ENCODE measurements at regions not wholly inside any gene's neighbourhood (a gene's known extent, or its start where the extent isn't known, plus 50 kb on each side); places are given as distances from the start of the nearest gene placed in this dataset.

DNA sequence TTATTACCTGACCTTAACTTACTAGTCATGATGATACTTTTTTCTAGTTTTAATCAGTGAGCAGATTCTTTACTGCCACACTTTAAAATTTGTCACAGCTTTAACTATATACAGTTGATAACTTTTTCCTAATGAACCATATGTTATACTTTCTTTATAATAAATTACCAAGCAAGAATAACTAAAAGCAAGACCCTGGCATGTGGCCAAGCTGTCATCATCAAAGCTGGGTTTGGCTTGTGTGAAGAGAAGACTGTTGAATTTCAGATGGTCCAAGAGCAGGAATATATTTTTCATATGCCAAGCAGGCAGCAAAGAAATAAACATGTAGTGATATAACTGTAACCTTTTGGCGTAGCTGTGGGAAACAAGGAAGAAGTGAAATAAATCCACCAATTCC lies 93.5 kb downstream of the PUS7L start:
- DNase-seq (ENCODE audit: low spot score), result no peak

DNA sequence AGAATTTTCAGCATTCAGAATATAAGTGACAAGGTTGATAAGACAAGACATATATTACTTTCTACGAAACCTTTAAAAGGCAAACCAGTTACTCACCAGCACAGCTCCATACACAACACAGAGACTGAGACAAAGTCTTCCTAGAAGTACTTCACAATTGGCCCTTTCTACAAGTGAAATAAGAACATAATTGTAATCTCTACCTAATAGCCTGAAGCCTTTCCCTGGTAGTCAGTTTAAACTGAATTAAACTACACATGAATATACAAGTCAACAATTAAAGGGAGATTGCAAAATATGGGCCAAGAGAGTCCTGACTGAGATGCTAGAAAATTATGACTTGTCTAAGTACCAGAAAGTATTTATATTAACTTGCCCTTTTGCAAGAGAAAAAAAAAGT lies 95.9 kb downstream of the PUS7L start:
- DNase-seq (ENCODE audit: low spot score), result no peak

DNA sequence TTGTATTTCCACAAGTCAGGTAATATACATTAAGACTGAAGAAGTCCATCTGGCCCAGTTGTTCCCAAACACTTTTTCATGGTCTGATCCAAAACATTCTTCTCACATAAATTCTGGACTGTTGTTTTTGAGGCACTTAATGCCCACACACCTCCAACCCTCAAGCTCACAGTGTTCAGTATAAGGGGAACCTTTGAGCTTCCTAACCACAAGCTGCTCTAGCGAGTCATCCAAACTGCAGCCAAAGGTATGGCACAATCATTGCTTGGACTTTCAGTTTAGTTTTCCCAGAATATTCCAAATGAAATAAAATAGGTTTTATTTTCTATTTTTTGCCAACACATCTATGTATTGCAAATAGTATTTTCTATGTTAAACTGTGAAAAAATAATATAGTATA lies 103.0 kb downstream of the PUS7L start:
- peak; percentile 60 for DNase-seq (ENCODE audit: low spot score)

DNA sequence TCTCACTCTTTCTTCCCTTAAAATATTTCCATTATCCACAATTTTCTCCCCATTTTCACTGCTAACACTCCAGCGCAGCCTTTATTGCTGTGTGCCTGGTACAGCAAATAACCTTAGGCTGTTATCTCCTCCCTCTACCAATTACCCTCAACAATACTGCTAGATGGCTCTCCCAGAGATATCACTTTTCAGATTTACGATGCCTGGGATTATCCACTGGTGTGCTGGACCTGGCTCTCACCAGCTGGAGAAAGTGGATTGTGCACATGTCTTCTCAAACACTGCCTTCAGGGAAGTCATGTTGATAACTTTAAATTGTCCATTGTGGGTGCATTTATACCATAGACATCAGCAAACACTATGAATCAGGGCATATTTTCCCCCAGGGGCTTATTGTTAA lies 101.9 kb upstream of the ADAMTS20 start:
- no peak for DNase-seq (ENCODE audit: low spot score)

DNA sequence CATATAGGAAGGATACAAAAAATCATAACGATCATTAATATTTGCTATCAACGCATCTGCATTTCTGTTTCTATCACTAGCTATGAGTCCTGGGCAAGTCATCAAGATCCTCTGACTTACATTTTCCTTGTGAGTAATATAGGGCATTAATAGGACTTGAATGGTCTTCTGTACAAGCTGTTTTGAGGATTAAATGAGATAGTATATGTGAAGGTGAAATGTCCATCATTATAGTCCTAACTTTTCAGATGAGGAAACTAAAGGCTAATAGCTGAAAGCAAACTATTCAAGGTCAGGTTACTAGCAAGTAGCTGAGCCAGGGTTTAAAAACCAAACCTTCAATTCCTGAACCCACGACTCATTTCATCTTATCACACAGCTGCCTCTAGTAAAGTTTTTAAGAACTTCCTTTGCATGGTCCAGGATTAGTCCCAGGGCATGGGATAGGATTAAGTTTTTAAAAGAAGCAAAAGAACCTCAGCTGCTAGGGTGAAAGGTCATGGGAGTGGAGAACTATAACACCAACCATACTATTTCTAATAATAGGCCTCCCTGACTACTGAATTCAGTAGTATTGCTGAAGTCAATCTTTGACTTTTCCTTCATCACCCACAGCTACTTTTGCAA lies 101.4 kb upstream of the ADAMTS20 start:
- no peak for DNase-seq (ENCODE audit: low spot score)

DNA sequence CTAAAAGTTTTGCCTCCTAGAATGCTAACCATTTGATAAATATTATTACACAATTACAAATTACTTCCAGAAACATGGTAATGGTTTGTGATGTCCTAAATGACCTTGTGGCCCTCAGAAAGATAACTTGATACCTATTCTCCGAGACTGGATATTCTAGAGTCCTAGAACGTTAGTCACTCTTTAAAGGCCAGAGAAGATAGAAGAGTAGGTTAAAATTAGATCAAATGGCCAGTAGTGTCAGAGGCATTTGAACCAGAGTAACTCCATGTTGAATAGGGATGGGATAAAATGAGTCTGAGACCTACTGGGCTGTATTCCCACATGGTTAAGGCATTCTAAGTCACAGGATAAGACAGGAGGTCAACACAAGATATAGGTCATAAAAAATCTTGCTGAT lies 96.6 kb upstream of the ADAMTS20 start:
- DNase-seq (ENCODE audit: low spot score), result no peak

DNA sequence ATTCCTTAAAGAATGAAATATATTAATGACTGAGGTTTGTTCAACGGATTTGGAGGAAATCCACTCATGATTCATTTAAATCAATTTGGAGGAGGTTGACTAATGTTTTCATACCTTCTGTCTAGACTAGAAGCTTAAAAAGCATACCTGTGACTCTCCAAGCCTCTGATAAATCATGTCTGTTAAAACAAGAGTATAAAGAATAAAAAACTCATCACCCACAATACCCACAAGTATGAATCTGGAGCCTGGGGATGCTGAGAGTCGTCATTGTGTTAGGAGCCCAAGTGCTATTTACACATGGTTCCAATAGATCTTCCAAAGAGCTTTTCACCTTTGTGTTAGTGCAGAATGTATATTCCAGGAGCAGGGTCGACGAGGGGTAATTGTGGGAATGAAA lies 86.8 kb upstream of the ADAMTS20 start:
- DNase-seq (ENCODE audit: low spot score), result no peak

DNA sequence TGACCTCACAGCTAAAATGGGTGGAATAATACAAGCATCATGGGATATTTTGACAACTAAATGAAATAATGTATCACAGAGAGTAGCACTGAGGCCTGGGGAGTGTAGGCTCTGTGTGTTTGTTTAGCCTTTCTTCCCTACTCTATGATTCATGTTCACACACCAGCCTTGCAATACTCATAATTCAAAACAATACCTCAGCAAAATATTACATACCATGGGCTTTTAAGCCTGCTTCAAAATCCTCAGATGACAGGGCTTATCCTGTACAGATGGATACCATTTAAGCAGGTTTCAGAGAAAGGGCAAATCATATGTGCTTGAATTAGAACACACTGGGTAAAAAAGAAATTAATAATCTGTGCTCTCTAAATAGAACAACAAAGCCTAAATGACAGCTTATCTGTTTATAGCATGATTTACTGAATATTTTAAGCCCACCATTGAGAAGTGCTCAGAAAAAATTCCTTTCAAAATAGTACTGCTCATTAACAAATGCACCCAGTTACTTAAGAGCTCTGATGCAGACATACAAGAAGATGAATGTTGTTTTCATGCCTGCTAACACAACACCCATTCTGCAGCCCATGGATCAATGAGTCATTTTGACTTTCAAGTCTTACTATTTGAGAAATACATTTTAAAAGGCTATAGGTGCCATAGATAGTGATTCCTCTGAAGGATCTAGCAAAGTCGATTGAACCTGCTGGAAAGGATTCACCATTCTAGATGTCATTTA lies 84.9 kb upstream of the ADAMTS20 start:
- no peak for DNase-seq (ENCODE audit: low spot score)

DNA sequence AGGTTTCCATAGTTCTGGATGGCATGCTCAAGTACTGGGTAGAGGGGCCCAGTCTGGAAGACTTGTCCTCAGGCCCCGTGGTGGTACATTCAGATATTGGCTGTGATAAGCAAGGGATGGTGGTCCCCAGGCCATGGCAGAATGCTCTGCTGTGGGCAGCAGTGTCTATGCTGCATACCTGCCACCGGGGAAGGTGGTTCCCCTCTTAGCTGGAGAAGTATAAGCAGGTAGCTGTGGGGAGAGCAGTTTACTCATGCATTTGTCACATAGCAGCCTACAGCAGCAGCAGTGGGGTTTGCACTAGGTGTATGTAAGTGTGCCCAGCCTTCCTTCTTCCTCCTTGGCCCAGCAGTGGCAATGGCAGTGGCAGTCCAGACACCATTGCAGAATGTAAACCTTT lies 69.3 kb upstream of the ADAMTS20 start:
- DNase-seq (ENCODE audit: low spot score), result no peak

DNA sequence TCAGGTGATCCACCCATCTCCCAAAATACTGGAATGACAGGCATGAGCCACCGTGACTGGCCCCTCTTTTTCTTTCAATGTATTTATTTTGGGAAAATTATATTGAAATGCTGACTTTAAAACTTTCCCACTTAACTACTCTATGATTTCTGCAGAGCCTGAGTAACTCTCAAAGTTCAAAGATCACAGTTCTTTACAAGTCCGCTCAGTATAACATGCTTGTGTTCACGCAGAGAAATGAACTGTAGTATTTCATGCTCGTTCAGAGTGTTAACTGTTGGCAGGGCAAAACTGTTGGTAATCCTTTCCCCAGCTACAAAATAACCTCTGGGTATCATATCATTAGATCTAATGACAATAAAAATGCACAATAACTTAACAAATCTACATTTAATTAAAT lies 50.7 kb upstream of the ADAMTS20 start:
- no peak for DNase-seq (ENCODE audit: low spot score)

Data from kidney tubule cell (primary cell).